Prostate gland (tissue), 2 donors: ENCODE measurements at regions not wholly inside any gene's neighbourhood (a gene's known extent, or its start where the extent isn't known, plus 50 kb on each side); places are given as distances from the start of the nearest gene placed in this dataset.

Experiments
- DNase-seq: peaks from one replicate; pipeline ENCODE4 v3.0.0-alpha.2; 2019; ENCODE audit warnings: low spot score
- H3K27ac ChIP-seq, 2 donors: fragments of 200-600 bp; sonication (generic); 2 replicates each; pipeline ENCODE4 v1.5.1; 2017 to 2019
- H3K27me3 ChIP-seq: fragments of 200-600 bp; sonication (generic); replicated peaks from 2 replicates; pipeline ENCODE4 v1.5.1; 2019; ENCODE audit not compliant: insufficient read depth
- H3K36me3 ChIP-seq, 2 donors: fragments of 200-600 bp; sonication (generic); 1 replicate in 1 of 2; 2 replicates in 1 of 2; pipeline versions ENCODE4 v1.5.1 to v1.8.1; 2017 to 2019
- H3K4me1 ChIP-seq: fragments of 200-600 bp; sonication (generic); replicated peaks from 2 replicates; pipeline ENCODE4 v1.5.1; 2019
- H3K4me3 ChIP-seq, 2 donors: fragments of 200-600 bp; sonication (generic); 2 replicates each; pipeline ENCODE4 v1.5.1; 2017 to 2019
- H3K9me3 ChIP-seq: fragments of 200-600 bp; sonication (generic); 2 replicates; pipeline ENCODE4 v1.5.1; 2017
- POLR2A ChIP-seq: fragments of 450-650 bp; IDR thresholded peaks from one replicate; pipeline ENCODE4 v1.6.1; 2016; ENCODE audit warnings: antibody characterized with exemption, mild to moderate bottlenecking
- POLR2AphosphoS5 ChIP-seq: sonication (generic); formaldehyde crosslinking; IDR thresholded peaks from one replicate; pipeline ENCODE4 v1.6.1; 2017; ENCODE audit warnings: antibody characterized with exemption
- WGBS: methylation state at CpG from one replicate; pipeline ENCODE4 v1.1.5; 2018; 5-methylcytosine and 5-hydroxymethylcytosine counted together
- intact Hi-C: fragments of 100-400 bp; cut with DNase I; formaldehyde crosslinking; loops from one replicate; pipeline ENCODE4 v1.14.2; 2022
- TF ChIP-seq, protein P1 (sequence below), 4 experiments: fragments of 200-600 bp in 2 of 4; fragments of 450-650 bp in 2 of 4; sonication (generic) in 2 of 4; IDR thresholded peaks; 1 replicate in 3 of 4; 2 replicates in 1 of 4; pipeline ENCODE4 v1.5.1; 2016 to 2019; ENCODE audit warnings: antibody characterized with exemption in 4 of 4, mild to moderate bottlenecking in 2 of 4, moderate library complexity in 2 of 4

GRCh38 chr9:113781381-113781780, 94.7 kb upstream of the ZNF618 start:
- Histone ChIP-seq H3K27me3 (no peaks in the 10 kb centered on the region), H3K9me3 (no peaks in the 10 kb centered on the region), H3K4me3 (no peak overlapping the region), H3K36me3 (no peaks in the 10 kb centered on the region), H3K27ac (no peak overlapping the region), H3K4me1 (peaks cover 3% of the 10 kb centered on the region)
- intact Hi-C loops = no loop called here
- no peak for DNase-seq
- TF ChIP-seq POLR2A (no peak), POLR2AphosphoS5 (no peak)
- TF ChIP-seq, protein P1, sequence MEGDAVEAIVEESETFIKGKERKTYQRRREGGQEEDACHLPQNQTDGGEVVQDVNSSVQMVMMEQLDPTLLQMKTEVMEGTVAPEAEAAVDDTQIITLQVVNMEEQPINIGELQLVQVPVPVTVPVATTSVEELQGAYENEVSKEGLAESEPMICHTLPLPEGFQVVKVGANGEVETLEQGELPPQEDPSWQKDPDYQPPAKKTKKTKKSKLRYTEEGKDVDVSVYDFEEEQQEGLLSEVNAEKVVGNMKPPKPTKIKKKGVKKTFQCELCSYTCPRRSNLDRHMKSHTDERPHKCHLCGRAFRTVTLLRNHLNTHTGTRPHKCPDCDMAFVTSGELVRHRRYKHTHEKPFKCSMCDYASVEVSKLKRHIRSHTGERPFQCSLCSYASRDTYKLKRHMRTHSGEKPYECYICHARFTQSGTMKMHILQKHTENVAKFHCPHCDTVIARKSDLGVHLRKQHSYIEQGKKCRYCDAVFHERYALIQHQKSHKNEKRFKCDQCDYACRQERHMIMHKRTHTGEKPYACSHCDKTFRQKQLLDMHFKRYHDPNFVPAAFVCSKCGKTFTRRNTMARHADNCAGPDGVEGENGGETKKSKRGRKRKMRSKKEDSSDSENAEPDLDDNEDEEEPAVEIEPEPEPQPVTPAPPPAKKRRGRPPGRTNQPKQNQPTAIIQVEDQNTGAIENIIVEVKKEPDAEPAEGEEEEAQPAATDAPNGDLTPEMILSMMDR (IDR thresholded peaks at IDR 0.05) = no peak
- WGBS = 95% methylated on average over 2 of the region's 2 CpGs

DNA sequence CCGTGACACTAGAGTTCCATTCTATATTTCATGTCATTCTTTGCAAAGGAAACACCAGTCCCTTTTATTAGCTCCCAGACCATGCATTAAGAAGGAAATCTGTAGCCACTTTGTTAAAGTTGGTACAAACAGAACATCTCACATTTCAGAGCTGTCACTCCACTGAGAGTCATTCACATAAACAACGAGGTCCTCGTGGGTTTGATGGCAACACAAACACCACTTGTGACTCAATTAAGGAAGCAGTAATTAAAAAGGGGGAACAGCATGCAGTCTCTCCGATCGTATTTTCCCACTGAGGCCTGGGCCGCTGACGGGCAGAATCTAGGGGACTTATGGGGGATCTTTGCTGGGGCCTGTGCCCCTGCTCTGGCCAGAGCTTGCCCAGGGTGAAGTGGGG, 94.2 kb upstream of the ZNF618 start:
- Histone ChIP-seq H3K36me3 (no peaks in the 10 kb centered on the region), H3K27me3 (no peaks in the 10 kb centered on the region), H3K27ac (no peak overlapping the region), H3K4me3 (no peak overlapping the region), H3K4me1 (no peaks in the 10 kb centered on the region), H3K9me3 (no peaks in the 10 kb centered on the region)
- TF ChIP-seq POLR2AphosphoS5 (no peak), POLR2A (no peak)
- TF ChIP-seq, protein P1 (IDR thresholded peaks at IDR 0.05) = no peak
- DNase-seq = no peak
- intact Hi-C loops = no loop called here
- 81% methylated on average over 7 of the region's 7 CpGs for WGBS

DNA sequence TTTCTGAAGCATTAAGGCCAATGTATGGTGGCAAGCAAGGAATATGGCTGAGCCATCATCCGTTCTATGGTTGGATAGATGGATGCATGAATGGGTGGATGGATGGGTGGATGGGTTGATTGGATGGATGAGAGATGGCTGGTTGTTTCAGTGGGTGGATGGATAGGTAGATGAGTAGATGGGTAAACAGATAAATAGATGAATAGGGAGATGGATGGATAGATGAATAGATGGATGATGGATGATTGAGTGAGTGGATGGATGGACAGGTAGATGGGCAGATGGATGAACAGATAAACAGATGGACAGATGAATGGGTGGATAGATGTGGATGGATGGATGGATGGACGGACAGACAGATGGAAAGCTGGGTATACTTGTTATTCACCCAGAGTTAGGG, 92.6 kb upstream of the ZNF618 start:
- no peak for TF ChIP-seq POLR2AphosphoS5
- TF ChIP-seq, protein P1 (IDR thresholded peaks at IDR 0.05) = no peak
- TF ChIP-seq POLR2A = no peak
- intact Hi-C loops = no loop called here
- Histone ChIP-seq H3K27me3 (no peaks in the 10 kb centered on the region), H3K27ac (no peak overlapping the region), H3K36me3 (no peaks in the 10 kb centered on the region), H3K9me3 (no peaks in the 10 kb centered on the region), H3K4me1 (no peaks in the 10 kb centered on the region), H3K4me3 (no peak overlapping the region)
- DNase-seq = no peak
- 93% methylated on average over 2 of the region's 2 CpGs for WGBS

DNA sequence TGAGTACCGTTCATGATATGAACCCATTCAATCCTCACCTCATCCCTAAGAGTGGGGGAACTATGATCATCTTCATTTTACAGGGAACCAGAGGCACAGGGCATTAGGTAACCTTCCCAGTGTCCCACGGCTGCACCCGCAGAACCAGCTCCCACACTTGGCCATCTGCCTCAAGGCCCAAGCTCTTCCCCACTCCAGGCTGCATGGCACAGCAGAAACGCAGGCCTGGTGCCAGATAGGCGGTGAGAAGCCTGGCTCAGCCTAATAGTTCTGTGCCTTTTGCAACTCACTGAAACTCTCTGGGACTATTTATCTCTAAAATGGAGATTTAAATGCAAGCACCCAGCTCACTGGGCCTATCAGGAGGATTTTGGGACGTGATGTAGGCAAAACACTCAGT, 90.8 kb upstream of the ZNF618 start:
- Histone ChIP-seq H3K4me1 (no peaks in the 10 kb centered on the region), H3K36me3 (no peaks in the 10 kb centered on the region), H3K4me3 (no peak overlapping the region), H3K27me3 (no peaks in the 10 kb centered on the region), H3K27ac (no peak overlapping the region), H3K9me3 (no peaks in the 10 kb centered on the region)
- DNase-seq = peak; percentile 42
- TF ChIP-seq, protein P1 (IDR thresholded peaks at IDR 0.05) = no peak
- no peak for TF ChIP-seq POLR2A
- TF ChIP-seq POLR2AphosphoS5 = no peak
- intact Hi-C loops = no loop called here
- WGBS = 72% methylated on average over 6 of the region's 6 CpGs

- no peaks in the 10 kb centered on the region for H3K4me1 ChIP-seq
- no peak overlapping the region for H3K4me3 ChIP-seq
- H3K9me3 ChIP-seq = no peaks in the 10 kb centered on the region
- intact Hi-C loops = no loop called here
- no peak for DNase-seq
- no peak overlapping the region for H3K27ac ChIP-seq
- no peaks in the 10 kb centered on the region for H3K27me3 ChIP-seq
- 81% methylated on average over 4 of the region's 4 CpGs for WGBS
- TF ChIP-seq POLR2AphosphoS5 = no peak
- TF ChIP-seq, protein P1 (IDR thresholded peaks at IDR 0.05) = no peak
- no peak for TF ChIP-seq POLR2A
- H3K36me3 ChIP-seq = no peaks in the 10 kb centered on the region
These were observed 90.0 kb upstream of the ZNF618 start for GRCh38 chr9:113786071-113786470.
